Progenitor cell of endocrine pancreas (in vitro differentiated cells): ENCODE measurements at regions not wholly inside any gene's neighbourhood (a gene's known extent, or its start where the extent isn't known, plus 50 kb on each side); places are given as distances from the start of the nearest gene placed in this dataset.

Experiments used
- DNase-seq: peaks from one replicate; pipeline ENCODE4 v3.0.0; 2021; ENCODE audit warnings: low spot score; ENCODE audit not compliant: unreplicated experiment
- H3K27ac Mint-ChIP-seq: 2 replicates; pipeline ENCODE4 v1.8.0; 2021; ENCODE audit warnings: mild to moderate bottlenecking, moderate library complexity, mixed read lengths
- H3K27me3 Mint-ChIP-seq: 2 replicates; pipeline ENCODE4 v1.8.0; 2021; ENCODE audit warnings: mixed read lengths
- H3K36me3 Mint-ChIP-seq: 2 replicates; pipeline ENCODE4 v1.8.0; 2022; ENCODE audit warnings: mixed read lengths; ENCODE audit not compliant: insufficient read depth
- H3K4me1 Mint-ChIP-seq: 2 replicates; pipeline ENCODE4 v1.8.0; 2021; ENCODE audit warnings: low read depth, mixed read lengths
- H3K4me3 Mint-ChIP-seq: 2 replicates; pipeline ENCODE4 v1.8.0; 2021; ENCODE audit warnings: low read depth, mild to moderate bottlenecking, moderate library complexity, mixed read lengths
- H3K9me3 Mint-ChIP-seq: 2 replicates; pipeline ENCODE4 v1.8.0; 2021; ENCODE audit warnings: low read depth, mixed read lengths
- TF ChIP-seq, protein P1 (sequence below): fragments of 200-600 bp; sonication (generic); IDR thresholded peaks from one replicate; pipeline ENCODE4 v1.5.0; 2021; ENCODE audit warnings: antibody characterized with exemption, mild to moderate bottlenecking; ENCODE audit not compliant: unreplicated experiment

DNA sequence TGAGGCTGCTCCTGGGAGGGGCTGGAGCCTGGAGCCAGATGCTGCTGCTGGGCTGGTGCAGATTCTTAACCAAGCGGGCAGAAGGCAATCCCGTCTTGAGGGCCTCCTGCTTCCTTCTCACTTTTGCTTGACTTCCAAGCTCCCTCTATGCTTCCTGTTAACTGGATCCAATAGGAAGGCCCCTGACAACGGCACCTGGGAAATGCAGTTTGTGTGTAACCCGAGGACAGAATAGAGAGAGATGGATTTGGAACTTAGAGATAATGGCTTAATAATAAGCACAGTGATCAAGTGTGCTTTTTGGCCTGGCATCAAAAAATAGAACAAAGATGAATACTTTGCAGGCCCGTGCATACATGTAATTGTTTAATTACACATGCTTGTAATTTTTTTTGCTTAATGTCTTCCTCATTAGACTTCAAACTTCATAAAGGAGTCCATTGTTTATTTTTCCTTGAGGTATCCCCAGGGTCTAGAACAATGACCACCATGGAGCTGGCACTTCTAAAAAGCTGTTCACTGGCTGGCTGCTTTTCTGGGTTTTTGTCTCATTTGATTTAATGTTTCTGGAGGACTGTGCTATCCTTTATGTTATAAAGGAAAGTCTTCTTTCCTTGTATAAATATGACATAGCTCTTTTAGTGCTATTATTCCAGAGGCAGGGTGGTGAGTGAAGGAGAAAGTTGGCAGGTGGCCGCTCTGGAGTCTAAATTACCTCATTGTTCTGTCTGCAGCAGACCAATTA is 63.3 kb upstream of the MITF start:
- TF ChIP-seq, protein P1, sequence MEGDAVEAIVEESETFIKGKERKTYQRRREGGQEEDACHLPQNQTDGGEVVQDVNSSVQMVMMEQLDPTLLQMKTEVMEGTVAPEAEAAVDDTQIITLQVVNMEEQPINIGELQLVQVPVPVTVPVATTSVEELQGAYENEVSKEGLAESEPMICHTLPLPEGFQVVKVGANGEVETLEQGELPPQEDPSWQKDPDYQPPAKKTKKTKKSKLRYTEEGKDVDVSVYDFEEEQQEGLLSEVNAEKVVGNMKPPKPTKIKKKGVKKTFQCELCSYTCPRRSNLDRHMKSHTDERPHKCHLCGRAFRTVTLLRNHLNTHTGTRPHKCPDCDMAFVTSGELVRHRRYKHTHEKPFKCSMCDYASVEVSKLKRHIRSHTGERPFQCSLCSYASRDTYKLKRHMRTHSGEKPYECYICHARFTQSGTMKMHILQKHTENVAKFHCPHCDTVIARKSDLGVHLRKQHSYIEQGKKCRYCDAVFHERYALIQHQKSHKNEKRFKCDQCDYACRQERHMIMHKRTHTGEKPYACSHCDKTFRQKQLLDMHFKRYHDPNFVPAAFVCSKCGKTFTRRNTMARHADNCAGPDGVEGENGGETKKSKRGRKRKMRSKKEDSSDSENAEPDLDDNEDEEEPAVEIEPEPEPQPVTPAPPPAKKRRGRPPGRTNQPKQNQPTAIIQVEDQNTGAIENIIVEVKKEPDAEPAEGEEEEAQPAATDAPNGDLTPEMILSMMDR: no peak
- Mint-ChIP-seq H3K4me1 (peaks cover 7% of the 10 kb centered on the region), H3K9me3 (peaks cover 10% of the 10 kb centered on the region), H3K27me3 (no peaks in the 10 kb centered on the region), H3K27ac (peak overlapping the region; percentile 86), H3K36me3 (peaks cover 6% of the 10 kb centered on the region), H3K4me3 (no peak overlapping the region)
- no peak for DNase-seq

DNA sequence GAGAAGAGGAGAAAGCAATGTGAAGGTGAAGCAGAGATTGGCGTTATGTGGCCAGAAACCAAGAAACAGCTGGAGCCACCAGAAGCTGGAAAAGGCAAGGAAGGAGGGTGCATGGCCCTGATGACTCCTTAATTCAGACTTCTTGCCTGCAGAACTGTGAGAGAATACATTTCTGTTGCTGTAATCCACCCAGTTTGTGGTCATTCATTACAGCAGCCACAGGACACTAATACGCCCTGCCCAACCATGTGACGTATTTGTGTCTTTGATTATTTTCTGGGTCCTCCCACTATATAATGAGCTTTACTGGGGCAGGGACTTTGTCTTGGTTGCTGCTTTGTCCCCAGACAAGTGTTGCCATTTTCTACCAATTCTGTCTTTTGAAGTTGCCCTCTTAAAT is 64.5 kb upstream of the MITF start:
- H3K27ac Mint-ChIP-seq: no peak overlapping the region
- peaks cover 6% of the 10 kb centered on the region for H3K36me3 Mint-ChIP-seq
- peaks cover 7% of the 10 kb centered on the region for H3K4me1 Mint-ChIP-seq
- no peak overlapping the region for H3K4me3 Mint-ChIP-seq
- H3K9me3 Mint-ChIP-seq: peaks cover 7% of the 10 kb centered on the region
- TF ChIP-seq, protein P1: no peak
- DNase-seq: no peak
- H3K27me3 Mint-ChIP-seq: no peaks in the 10 kb centered on the region

GRCh38 chr3:69671082-69671952 is 67.9 kb upstream of the MITF start:
- Mint-ChIP-seq H3K27me3 (no peaks in the 10 kb centered on the region), H3K4me1 (peaks cover 6% of the 10 kb centered on the region), H3K27ac (no peak overlapping the region), H3K36me3 (no peaks in the 10 kb centered on the region), H3K4me3 (no peak overlapping the region), H3K9me3 (no peaks in the 10 kb centered on the region)
- TF ChIP-seq, protein P1: peak; percentile 92
- DNase-seq: peak; percentile 20

DNA sequence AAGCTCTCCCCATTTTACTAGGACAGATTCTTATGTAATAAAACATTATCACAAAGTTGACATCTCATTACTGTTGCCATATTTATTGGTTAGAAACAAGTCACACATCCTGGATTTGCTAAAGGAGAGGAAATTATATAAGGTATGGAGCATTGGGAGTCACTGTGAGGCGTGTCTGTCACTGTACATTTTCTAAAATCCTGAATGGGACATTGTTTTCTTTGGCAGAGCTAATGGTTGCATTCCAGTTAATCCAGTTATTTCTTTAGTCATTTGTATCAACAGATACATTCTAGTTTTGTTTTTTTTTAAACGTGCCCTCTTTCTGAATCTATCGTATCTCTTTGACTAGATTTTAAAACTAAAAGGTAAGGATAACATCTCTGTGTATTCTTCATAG is 70.2 kb upstream of the MITF start:
- H3K27me3 Mint-ChIP-seq: no peaks in the 10 kb centered on the region
- H3K9me3 Mint-ChIP-seq: no peaks in the 10 kb centered on the region
- TF ChIP-seq, protein P1: no peak
- no peak overlapping the region for H3K4me3 Mint-ChIP-seq
- H3K27ac Mint-ChIP-seq: no peak overlapping the region
- H3K36me3 Mint-ChIP-seq: no peaks in the 10 kb centered on the region
- DNase-seq: no peak
- peaks cover 13% of the 10 kb centered on the region for H3K4me1 Mint-ChIP-seq

DNA sequence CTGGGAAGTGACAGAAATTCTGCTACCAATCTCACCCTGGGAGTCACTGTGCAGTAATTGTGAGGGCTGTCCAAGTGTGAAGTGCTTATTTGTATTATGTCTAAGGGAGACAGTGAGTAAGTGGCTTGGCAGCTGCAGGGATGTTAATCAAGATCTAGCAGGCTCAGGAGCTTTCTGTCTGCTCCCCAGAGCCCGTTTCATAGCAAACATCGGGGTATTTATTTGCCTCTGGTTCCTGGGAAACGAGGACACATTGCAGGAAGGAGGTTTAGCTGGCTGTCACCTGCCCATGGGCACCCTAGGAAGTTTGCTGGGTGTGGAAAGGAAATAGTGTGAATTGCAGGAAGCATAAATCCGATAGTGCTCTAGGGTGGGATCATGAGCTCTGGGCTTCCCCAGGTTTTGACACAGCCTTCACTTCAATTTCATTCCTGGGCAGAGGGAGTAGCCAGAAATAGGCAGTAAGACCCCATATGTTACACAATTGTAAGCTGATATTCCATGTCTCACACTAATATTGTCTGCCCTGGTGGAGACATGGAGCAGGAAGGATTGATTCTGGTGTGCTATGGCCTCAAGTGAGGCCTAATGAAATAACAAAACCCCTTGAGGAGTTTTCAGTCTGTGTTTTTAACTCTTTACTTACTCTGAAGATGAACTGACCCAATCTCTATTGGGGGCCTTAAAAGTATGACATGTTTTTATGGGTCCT is 74.1 kb upstream of the MITF start:
- Mint-ChIP-seq H3K27ac (peak overlapping the region; percentile 73), H3K9me3 (peaks cover under 1% of the 10 kb centered on the region)
- TF ChIP-seq, protein P1: no peak

More for the DNA sequence above, 74.1 kb upstream of the MITF start:
- H3K4me1 Mint-ChIP-seq: peaks cover 13% of the 10 kb centered on the region
- no peak overlapping the region for H3K4me3 Mint-ChIP-seq
- H3K36me3 Mint-ChIP-seq: no peaks in the 10 kb centered on the region
- no peaks in the 10 kb centered on the region for H3K27me3 Mint-ChIP-seq
- no peak for DNase-seq
